GM12878 (cell line): ENCODE measurements at regions not wholly inside any gene's neighbourhood (a gene's known extent, or its start where the extent isn't known, plus 50 kb on each side); places are given as distances from the start of the nearest gene placed in this dataset.

Experiments
- ATAC-seq: fragments of 200-7000 bp; cut with Tn5 transposase; 3 replicates; pipeline ENCODE4 v1.9.1; 2020; ENCODE audit warnings: mild to moderate bottlenecking, moderate library complexity
- BruUV-seq: library from RNA; stranded (reverse); fragments of 400-500 nt; replicated peaks from 2 replicates; lab custom pipeline; 2021; lab: Mats Ljungman, UMichigan
- CTCF ChIA-PET: fragments of 300-600 bp; sonication (Branson Sonifier 250); formaldehyde crosslinking; extraction: SDS; loops from one replicate; lab custom pipeline; 2021; ENCODE audit warnings: inconsistent platforms; lab: Yijun Ruan, JAX
- POLR2A ChIA-PET: fragments of 350-600 bp; formaldehyde crosslinking; extraction: SDS; loops from one replicate; lab custom pipeline; 2021; ENCODE audit warnings: inconsistent platforms; lab: Charles Lee
- RAD21 ChIA-PET: fragments of 300-600 bp; sonication (Branson Sonifier 250); formaldehyde crosslinking; loops from one replicate; lab custom pipeline; 2023; ENCODE audit warnings: antibody characterized with exemption; ENCODE audit not compliant: unreplicated experiment; lab: Charles Lee
- SMC1A ChIA-PET: fragments of 300-600 bp; sonication (Branson Sonifier 250); formaldehyde crosslinking; loops from one replicate; lab custom pipeline; 2023; ENCODE audit not compliant: unreplicated experiment, uncharacterized antibody; lab: Charles Lee
- DNase-seq: peaks from one replicate; pipeline ENCODE4 v3.0.0-alpha.2; 2011; ENCODE audit warnings: low read depth, low spot score
- FAIRE-seq: peaks from 3 replicates; lab custom pipeline; 2011; peaks lifted over from hg19 to GRCh38; lab: Jason Lieb, UNC
- H2AFZ ChIP-seq: 2 replicates; pipeline ENCODE4 v1.6.0; 2011; ENCODE audit warnings: low read depth, low read length, control low read depth; ENCODE audit not compliant: control insufficient read depth
- H3K27ac ChIP-seq: 2 replicates; pipeline ENCODE4 v1.5.1; 2011; ENCODE audit warnings: control low read depth; ENCODE audit not compliant: control insufficient read depth, insufficient read depth
- H3K27me3 ChIP-seq, 2 experiments: replicated peaks in 1 of 2; 2 replicates each; pipeline versions ENCODE4 v1.6.0 to v1.6.1; 2011; ENCODE audit warnings: low read length in 1 of 2; ENCODE audit not compliant: control insufficient read depth in 2 of 2, insufficient read depth in 2 of 2
- H3K36me3 ChIP-seq, 2 experiments: 2 replicates each; pipeline ENCODE4 v1.5.1; 2011; ENCODE audit warnings: low read length in 1 of 2; ENCODE audit not compliant: control insufficient read depth in 2 of 2, insufficient read depth in 2 of 2
- H3K4me1 ChIP-seq: 2 replicates; pipeline ENCODE4 v1.6.1; 2011; ENCODE audit warnings: mild to moderate bottlenecking, low read length, moderate library complexity, mixed read lengths; ENCODE audit not compliant: control insufficient read depth, insufficient read depth
- H3K4me2 ChIP-seq: 2 replicates; pipeline ENCODE4 v1.6.0; 2011; ENCODE audit warnings: control low read depth; ENCODE audit not compliant: control insufficient read depth, insufficient read depth
- H3K4me3 ChIP-seq: fragments of 200-600 bp; sonication (generic); 2 replicates; pipeline ENCODE4 v1.5.1; 2016
- H3K79me2 ChIP-seq: 2 replicates; pipeline ENCODE4 v1.6.0; 2011; ENCODE audit warnings: low read length; ENCODE audit not compliant: control insufficient read depth, insufficient read depth
- H3K9ac ChIP-seq: 2 replicates; pipeline ENCODE4 v1.8.0; 2011; ENCODE audit warnings: low read length, control low read depth, mixed read lengths; ENCODE audit not compliant: control insufficient read depth, insufficient read depth
- H3K9me3 ChIP-seq: replicated peaks from 3 replicates; pipeline ENCODE4 v1.5.1; 2011; ENCODE audit warnings: mild to moderate bottlenecking, low read length; ENCODE audit not compliant: control insufficient read depth, insufficient read depth
- H4K20me1 ChIP-seq: 2 replicates; pipeline ENCODE4 v1.6.0; 2011; ENCODE audit not compliant: control insufficient read depth, insufficient read depth
- CHD4 ChIP-seq: fragments of 200-600 bp; sonication (generic); IDR thresholded peaks from 2 replicates; pipeline ENCODE4 v1.6.1; 2016; ENCODE audit warnings: mild to moderate bottlenecking
- E2F4 ChIP-seq: IDR thresholded peaks from 2 replicates; pipeline ENCODE4 v1.6.1; 2012; ENCODE audit warnings: low read depth, low read length, improper control_type of control experiment
- FOXK2 ChIP-seq: fragments of 450-650 bp; IDR thresholded peaks from 2 replicates; pipeline ENCODE4 v1.6.1; 2017; ENCODE audit warnings: mild to moderate bottlenecking, moderate library complexity
- GABPA ChIP-seq: IDR thresholded peaks from 2 replicates; pipeline ENCODE4 v1.6.1; 2014; ENCODE audit warnings: antibody characterized with exemption, low read depth, mild to moderate bottlenecking, inconsistent platforms
- HCFC1 ChIP-seq: fragments of 150-350 bp; IDR thresholded peaks from 2 replicates; pipeline ENCODE4 v1.6.1; 2014; ENCODE audit warnings: low read length
- NFXL1 ChIP-seq: fragments of 450-650 bp; IDR thresholded peaks from 2 replicates; pipeline ENCODE4 v1.6.1; 2017; ENCODE audit warnings: antibody characterized with exemption, mild to moderate bottlenecking, borderline replicate concordance
- NFYB ChIP-seq: IDR thresholded peaks from 2 replicates; pipeline ENCODE4 v1.6.1; 2011; ENCODE audit warnings: low read depth, mild to moderate bottlenecking, low read length, improper control_type of control experiment, moderate library complexity; ENCODE audit not compliant: insufficient read depth
- NR2C2 ChIP-seq: IDR thresholded peaks from 2 replicates; pipeline ENCODE4 v1.6.1; 2011; ENCODE audit warnings: borderline replicate concordance, low read depth; ENCODE audit not compliant: control insufficient read depth, insufficient read length
- SMAD5 ChIP-seq: IDR thresholded peaks from 2 replicates; pipeline ENCODE4 v1.6.1; 2016; ENCODE audit warnings: antibody characterized with exemption, low read depth
- SMC3 ChIP-seq: IDR thresholded peaks from 2 replicates; pipeline ENCODE4 v1.6.1; 2011; ENCODE audit warnings: low read length, improper control_type of control experiment, borderline replicate concordance
- SPI1 ChIP-seq: IDR thresholded peaks from 2 replicates; pipeline ENCODE4 v1.6.1; 2011; ENCODE audit warnings: low read depth, mild to moderate bottlenecking, low read length, moderate library complexity, borderline replicate concordance; ENCODE audit not compliant: insufficient read depth
- ZNF207 ChIP-seq: fragments of 450-650 bp; IDR thresholded peaks from 2 replicates; pipeline ENCODE4 v1.6.1; 2014; ENCODE audit warnings: antibody characterized with exemption, mild to moderate bottlenecking, borderline replicate concordance
- ZNF384 ChIP-seq: IDR thresholded peaks from 2 replicates; pipeline ENCODE4 v1.6.1; 2012; ENCODE audit warnings: low read depth, mild to moderate bottlenecking, low read length, improper control_type of control experiment, borderline replicate concordance
- ZNF687 ChIP-seq: fragments of 450-650 bp; IDR thresholded peaks from 2 replicates; pipeline ENCODE4 v1.6.1; 2017; ENCODE audit warnings: mild to moderate bottlenecking, moderate library complexity
- WGBS: methylation state at CpG from one replicate; pipeline ENCODE4 v1.1.6; 2016; ENCODE audit warnings: low lambda C conversion rate; ENCODE audit not compliant: insufficient replicate concordance, insufficient coverage; ENCODE audit errors: missing lambda C conversion rate; 5-methylcytosine and 5-hydroxymethylcytosine counted together
- in situ Hi-C: fragments of 300-500 bp; cut with MboI; formaldehyde crosslinking; loops from 9 replicates; pipeline ENCODE4 v1.14.3; 2018; ENCODE audit warnings: mixed read lengths
- intact Hi-C: fragments of 100-400 bp; cut with micrococcal nuclease; formaldehyde crosslinking; loops from one replicate; pipeline ENCODE4 v1.14.2; 2022; ENCODE audit not compliant: unreplicated experiment

- H3K4me1 ChIP-seq: no peaks in the 10 kb centered on the region
- ChIA-PET RAD21 (no interaction called here), POLR2A (no interaction called here), CTCF (interaction anchor here (0.5 kb wide), 1 partner anchor 334 kb away, joined by 3 read pairs; no protein-coding TSS in a partner anchor), SMC1A (no interaction called here)
- no peak overlapping the region for H3K9ac ChIP-seq
- H3K27ac ChIP-seq: no peak overlapping the region
- H3K9me3 ChIP-seq: no peaks in the 10 kb centered on the region
- no peak overlapping the region for H3K4me3 ChIP-seq
- WGBS: 0% methylated on average over 3 of the region's 3 CpGs
- no TSS peak for BruUV-seq
- H2AFZ ChIP-seq: no peak overlapping the region
- H4K20me1 ChIP-seq: no peaks in the 10 kb centered on the region
- TF ChIP-seq ZNF207 (no peak), CHD4 (no peak), NR2C2 (no peak), NFYB (no peak), ZNF384 (no peak), SMAD5 (no peak), HCFC1 (no peak), E2F4 (no peak)
- no peak for FAIRE-seq
- H3K27me3 ChIP-seq: no peaks in the 10 kb centered on the region
- no peak for DNase-seq
- H3K4me2 ChIP-seq: no peak overlapping the region
- H3K36me3 ChIP-seq: no peaks in the 10 kb centered on the region
- no peaks in the 10 kb centered on the region for H3K79me2 ChIP-seq
- ATAC-seq: no peak
- intact Hi-C loops: no loop called here
- in situ Hi-C loops: no loop called here
Measured at GRCh38 chr1:95572002-95572401, 338.0 kb downstream of the RWDD3 start.

GRCh38 chr1:95572962-95573361, 339.0 kb downstream of the RWDD3 start:
- SMC1A ChIA-PET: no interaction called here
- Histone ChIP-seq H3K9ac (no peak overlapping the region), H3K9me3 (no peaks in the 10 kb centered on the region), H3K79me2 (no peaks in the 10 kb centered on the region), H3K4me2 (no peak overlapping the region), H3K27me3 (no peaks in the 10 kb centered on the region), H3K4me1 (no peaks in the 10 kb centered on the region), H2AFZ (no peak overlapping the region), H3K4me3 (no peak overlapping the region), H3K27ac (no peak overlapping the region), H3K36me3 (no peaks in the 10 kb centered on the region), H4K20me1 (no peaks in the 10 kb centered on the region)
- DNase-seq: no peak
- RAD21 ChIA-PET: no interaction called here
- BruUV-seq: no TSS peak
- FAIRE-seq: no peak
- in situ Hi-C loops (no loop called here), intact Hi-C loops (no loop called here)
- POLR2A ChIA-PET: no interaction called here
- 2% methylated on average over 3 of the region's 3 CpGs for WGBS
- ATAC-seq: no peak
- CTCF ChIA-PET: no interaction called here
- no peak for TF ChIP-seq SMAD5
- no peak for TF ChIP-seq NFXL1
- TF ChIP-seq SMC3: no peak
- TF ChIP-seq ZNF687: no peak
- no peak for TF ChIP-seq GABPA
- no peak for TF ChIP-seq FOXK2
- TF ChIP-seq SPI1: no peak
